ENCODE measurements at regions not wholly inside any gene's neighbourhood (a gene's known extent, or its start where the extent isn't known, plus 50 kb on each side); places are given as distances from the start of the nearest gene placed in this dataset.

DNA sequence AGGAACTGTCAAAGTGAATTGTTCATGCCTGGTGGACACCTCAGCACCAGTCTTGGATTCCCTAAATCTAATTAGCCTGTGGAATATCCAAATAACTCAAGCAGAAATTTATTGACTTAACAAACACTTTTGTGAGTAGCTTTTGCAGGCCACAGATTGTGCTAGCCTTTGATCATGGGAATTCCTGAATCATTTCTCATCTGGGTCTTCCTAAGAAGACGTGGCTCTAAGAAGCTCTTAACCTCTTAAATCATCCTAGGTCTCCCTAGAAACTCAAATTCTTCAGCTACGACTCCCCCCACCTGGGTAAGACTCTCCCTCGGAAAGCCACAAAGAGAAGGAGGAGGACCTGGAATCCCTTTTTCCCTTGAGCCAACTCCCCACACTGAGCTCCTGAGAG is 53.8 kb upstream of the PSEN2 start:
- no peaks in the 10 kb centered on the region for H3K27me3 ChIP-seq (ENCODE audit: insufficient read depth, low read depth, severe bottlenecking)
- no peak overlapping the region for H3K27ac ChIP-seq
- H3K9me3 ChIP-seq (ENCODE audit: severe bottlenecking): no peaks in the 10 kb centered on the region
- H3K36me3 ChIP-seq: no peaks in the 10 kb centered on the region
- H3K4me3 ChIP-seq (ENCODE audit: low read depth, low read length): no peak overlapping the region
- TF ChIP-seq, protein P1, sequence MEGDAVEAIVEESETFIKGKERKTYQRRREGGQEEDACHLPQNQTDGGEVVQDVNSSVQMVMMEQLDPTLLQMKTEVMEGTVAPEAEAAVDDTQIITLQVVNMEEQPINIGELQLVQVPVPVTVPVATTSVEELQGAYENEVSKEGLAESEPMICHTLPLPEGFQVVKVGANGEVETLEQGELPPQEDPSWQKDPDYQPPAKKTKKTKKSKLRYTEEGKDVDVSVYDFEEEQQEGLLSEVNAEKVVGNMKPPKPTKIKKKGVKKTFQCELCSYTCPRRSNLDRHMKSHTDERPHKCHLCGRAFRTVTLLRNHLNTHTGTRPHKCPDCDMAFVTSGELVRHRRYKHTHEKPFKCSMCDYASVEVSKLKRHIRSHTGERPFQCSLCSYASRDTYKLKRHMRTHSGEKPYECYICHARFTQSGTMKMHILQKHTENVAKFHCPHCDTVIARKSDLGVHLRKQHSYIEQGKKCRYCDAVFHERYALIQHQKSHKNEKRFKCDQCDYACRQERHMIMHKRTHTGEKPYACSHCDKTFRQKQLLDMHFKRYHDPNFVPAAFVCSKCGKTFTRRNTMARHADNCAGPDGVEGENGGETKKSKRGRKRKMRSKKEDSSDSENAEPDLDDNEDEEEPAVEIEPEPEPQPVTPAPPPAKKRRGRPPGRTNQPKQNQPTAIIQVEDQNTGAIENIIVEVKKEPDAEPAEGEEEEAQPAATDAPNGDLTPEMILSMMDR (IDR thresholded peaks at IDR 0.05; ENCODE audit: low read depth, low read length): no peak
- DNase-seq: no peak

DNA sequence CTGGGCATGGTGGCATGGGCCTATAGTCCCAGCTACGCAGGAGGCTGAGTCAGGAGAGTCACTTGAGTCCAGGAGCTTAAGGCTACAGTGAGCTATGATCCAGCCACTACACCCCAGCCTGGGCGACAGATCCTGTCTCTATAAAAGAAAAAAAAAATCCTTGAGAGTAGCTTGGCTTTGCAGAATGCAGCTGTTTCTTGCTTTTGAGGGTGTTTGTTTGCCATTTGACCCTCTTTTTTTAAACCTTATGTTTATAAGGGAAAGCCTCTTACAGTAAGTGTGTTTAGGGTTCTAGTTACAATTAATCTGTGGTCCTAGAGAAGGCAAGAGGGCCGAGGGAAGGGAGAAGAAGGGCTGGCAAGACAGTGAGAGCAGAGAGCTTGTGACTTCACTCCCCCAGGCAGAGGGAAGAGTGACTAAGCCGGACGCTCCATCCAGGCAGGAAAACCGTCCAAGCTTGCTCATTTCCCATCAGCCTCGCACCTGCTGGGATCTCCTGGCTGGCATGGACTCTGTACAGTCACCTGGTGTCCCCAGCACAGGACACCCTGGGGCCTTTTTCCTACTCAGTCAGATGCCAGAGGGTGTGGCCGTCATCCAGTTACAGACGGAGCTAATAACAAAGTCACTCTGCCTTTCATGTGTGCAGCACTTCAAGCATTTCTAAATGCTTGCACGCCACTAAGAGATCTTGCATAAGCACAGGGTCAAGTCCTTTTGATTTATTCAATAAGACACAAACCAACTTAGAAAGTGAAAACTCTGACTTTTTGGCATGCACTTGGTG is 55.5 kb upstream of the PSEN2 start:
- DNase-seq: peak; percentile 15
- Histone ChIP-seq H3K27me3 (ENCODE audit: insufficient read depth, low read depth, severe bottlenecking) (no peaks in the 10 kb centered on the region), H3K9me3 (ENCODE audit: severe bottlenecking) (no peaks in the 10 kb centered on the region), H3K36me3 (no peaks in the 10 kb centered on the region), H3K27ac (no peak overlapping the region), H3K4me3 (ENCODE audit: low read depth, low read length) (no peak overlapping the region)
- TF ChIP-seq, protein P1 (IDR thresholded peaks at IDR 0.05; ENCODE audit: low read depth, low read length): no peak

DNA sequence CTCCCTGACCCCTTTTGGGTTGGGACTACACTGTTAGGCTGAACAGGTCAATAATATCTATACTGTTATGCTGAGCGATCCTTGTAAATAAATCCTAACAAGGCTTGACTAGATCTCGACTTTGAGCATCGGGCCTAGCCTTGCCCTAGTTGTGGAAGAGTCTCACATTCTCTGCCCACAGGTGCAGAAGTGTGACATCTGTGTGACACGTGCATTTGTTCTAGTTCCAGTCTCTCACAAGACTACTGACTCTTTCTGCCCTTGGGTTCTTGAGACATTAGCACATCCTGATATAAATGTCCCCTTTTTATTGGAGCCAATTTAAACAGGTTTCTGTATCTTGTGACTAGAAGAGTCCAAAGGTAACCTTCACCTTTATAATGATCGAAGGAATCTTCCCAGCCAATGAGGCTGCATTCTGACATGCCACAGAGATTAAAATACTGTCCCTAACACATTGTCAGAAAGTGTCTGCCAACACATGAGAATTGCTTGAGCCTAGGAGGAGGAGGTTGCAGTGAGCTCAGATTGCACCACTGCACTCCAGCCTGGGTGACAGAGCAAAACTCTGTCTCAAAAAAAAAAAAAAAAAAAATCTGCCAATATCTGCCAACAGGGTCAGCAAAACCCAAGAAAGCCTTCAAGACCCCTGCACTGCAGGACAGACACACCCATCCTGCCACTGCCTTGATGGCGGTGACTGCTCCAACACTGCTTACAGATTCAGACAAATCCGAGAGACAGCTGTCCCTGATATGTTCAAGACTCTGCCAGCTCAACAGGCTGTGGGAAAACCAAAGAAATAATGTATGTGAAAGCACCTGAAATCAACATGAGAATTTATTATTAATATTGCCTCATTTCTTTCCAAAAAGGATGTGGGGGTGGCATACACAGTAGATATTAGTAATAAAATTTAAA is 56.5 kb upstream of the PSEN2 start:
- Histone ChIP-seq H3K4me3 (ENCODE audit: low read depth, low read length) (no peak overlapping the region), H3K27me3 (ENCODE audit: insufficient read depth, low read depth, severe bottlenecking) (no peaks in the 10 kb centered on the region), H3K9me3 (ENCODE audit: severe bottlenecking) (no peaks in the 10 kb centered on the region), H3K27ac (no peak overlapping the region), H3K36me3 (no peaks in the 10 kb centered on the region)
- TF ChIP-seq, protein P1 (IDR thresholded peaks at IDR 0.05; ENCODE audit: low read depth, low read length): no peak
- no peak for DNase-seq

DNA sequence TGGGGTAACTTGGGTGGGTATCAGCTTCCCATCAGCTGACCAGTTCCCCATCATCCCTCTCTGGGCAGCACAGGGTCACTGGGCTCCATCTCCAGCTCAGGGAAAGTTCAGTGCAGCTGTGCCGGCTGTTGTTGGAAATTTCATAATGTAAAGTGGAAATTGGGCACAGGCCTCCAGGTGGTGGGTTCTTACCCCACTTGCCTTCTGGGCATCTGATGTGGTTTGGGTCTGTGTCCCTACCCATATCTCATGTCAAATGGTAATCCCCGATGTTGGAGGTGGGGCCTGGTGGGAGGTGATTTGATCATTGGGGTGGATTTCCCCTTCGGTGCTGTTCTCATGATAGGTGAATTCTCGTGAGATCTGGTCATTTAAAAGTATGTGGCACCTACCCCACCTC is 59.7 kb upstream of the PSEN2 start:
- H3K27ac ChIP-seq: no peak overlapping the region

DNA sequence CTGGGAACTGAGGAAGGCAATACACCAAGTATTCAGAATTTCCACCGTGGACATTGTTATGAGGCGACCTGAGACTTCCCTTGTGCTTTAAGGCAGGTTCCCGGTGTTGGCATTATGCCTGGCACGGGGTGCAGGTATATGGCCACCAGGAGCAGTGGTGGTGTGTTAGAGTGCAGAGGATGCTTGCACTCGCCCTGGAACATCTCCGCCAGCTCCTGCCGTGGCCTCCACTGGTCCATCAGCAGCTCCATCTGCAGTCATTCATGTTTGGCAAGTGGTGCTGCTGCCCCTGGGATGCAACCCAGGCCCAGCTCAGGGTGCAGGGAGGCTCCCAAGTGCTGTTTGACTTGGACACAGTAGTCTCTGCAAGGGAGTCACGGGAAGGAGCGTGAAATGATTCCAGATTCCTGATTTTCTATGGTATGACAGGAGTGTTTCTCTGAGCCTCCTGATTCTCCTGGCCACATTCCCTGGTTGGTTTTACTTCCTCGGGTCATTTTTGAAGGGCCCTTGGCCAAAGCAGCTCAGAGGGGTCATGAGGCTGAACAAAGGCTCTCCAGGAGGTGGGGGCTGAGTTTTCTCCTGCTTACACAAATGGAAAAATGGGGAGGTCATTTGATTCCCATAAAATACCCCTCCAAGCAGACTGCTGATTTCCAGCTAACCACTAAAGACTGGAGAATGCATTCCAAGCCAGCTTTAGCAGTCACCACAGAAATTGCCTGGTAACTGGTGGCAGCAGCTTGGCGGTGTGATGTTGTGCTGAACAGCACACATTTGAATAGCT is 60.4 kb upstream of the PSEN2 start:
- Histone ChIP-seq H3K27me3 (ENCODE audit: insufficient read depth, low read depth, severe bottlenecking) (no peaks in the 10 kb centered on the region), H3K36me3 (no peaks in the 10 kb centered on the region), H3K4me3 (ENCODE audit: low read depth, low read length) (no peak overlapping the region), H3K27ac (no peak overlapping the region), H3K9me3 (ENCODE audit: severe bottlenecking) (no peaks in the 10 kb centered on the region)
- TF ChIP-seq, protein P1 (IDR thresholded peaks at IDR 0.05; ENCODE audit: low read depth, low read length): no peak
- DNase-seq: no peak

More for the DNA sequence above, 59.7 kb upstream of the PSEN2 start:
- Histone ChIP-seq H3K9me3 (ENCODE audit: severe bottlenecking) (no peaks in the 10 kb centered on the region), H3K27me3 (ENCODE audit: insufficient read depth, low read depth, severe bottlenecking) (no peaks in the 10 kb centered on the region), H3K36me3 (no peaks in the 10 kb centered on the region), H3K4me3 (ENCODE audit: low read depth, low read length) (no peak overlapping the region)
- TF ChIP-seq, protein P1 (IDR thresholded peaks at IDR 0.05; ENCODE audit: low read depth, low read length): no peak
- no peak for DNase-seq

Measured in WERI-Rb-1 (cell line).